ENCODE measurements at regions not wholly inside any gene's neighbourhood (a gene's known extent, or its start where the extent isn't known, plus 50 kb on each side); places are given as distances from the start of the nearest gene placed in this dataset.
"Not testable (repeated sequence)": the region's sequence is repeated elsewhere in the genome, so short reads cannot be mapped to it uniquely, and the experiment has no call there.

DNA sequence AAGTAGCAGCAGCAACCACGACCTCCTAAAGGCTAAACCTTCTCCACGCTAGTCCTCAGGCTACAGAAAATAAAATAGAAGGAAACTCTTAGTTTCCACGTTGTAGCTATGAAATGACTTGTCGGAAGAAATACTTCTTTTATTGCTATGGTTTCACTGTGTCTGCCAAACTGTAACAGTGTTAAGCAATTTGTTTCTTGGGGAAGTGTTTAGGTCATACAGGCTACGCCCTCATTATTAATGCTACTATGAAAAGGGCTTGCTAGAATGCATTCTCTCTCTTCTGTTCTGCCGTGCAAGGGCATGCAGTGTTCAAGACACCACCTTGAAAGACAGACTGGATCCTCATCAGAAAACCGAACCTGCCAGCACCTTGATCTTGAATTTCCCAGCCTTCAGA is 462.7 kb downstream of the PLOD2 start:
- H3K27ac ChIP-seq = no peak overlapping the region
- in situ Hi-C loops (cut with MboI; ENCODE audit: low pct_unique_long_range_greater_than_20kb in 2 of 9, low sequenced_read_pairs in 9 of 9, unreplicated experiment in 9 of 9) = no loop called here
- H3K4me1 ChIP-seq (replicated peaks in 1 of 2) = peaks cover 2 to 8% of the 10 kb centered on the region in 2 donors
- H3K4me3 ChIP-seq = no peak overlapping the region
- WGBS, 10 experiments = 0 to 94% (median 70%) methylated on average over 2 to 7 of the region's 7 CpGs; no CpG with 5 or more reads in 1 of the 10 experiments
- ATAC-seq (replicated peaks in 6 of 8) = peak in 4 of 8 experiments; percentile 70 to 99 (median 90)

DNA sequence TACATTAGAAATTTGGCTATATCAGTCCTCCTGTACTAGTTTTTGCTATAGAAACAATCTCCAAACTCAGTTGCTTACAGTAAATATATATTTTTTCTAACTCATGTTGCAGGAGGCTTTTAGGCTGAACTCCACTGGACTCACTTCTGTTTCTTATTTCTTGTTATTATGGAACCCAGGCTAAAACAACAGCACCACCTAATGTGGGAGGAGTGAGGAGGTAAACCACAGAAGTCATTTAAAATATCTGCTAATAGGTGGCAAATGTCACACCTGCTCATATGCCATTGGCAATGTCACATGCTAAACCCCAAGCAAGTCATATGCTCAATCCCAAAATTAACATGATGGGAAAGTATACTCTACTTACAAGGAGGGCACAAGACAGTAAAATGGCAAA is 462.2 kb downstream of the PLOD2 start:
- Histone ChIP-seq H3K27ac (no peak overlapping the region), H3K4me1 (replicated peaks in 1 of 2) (peaks cover 2 to 7% of the 10 kb centered on the region in 2 donors), H3K4me3 (no peak overlapping the region)
- ATAC-seq (replicated peaks in 6 of 8) = no peak
- in situ Hi-C loops (cut with MboI; ENCODE audit: low pct_unique_long_range_greater_than_20kb in 2 of 9, low sequenced_read_pairs in 9 of 9, unreplicated experiment in 9 of 9) = no loop called here

DNA sequence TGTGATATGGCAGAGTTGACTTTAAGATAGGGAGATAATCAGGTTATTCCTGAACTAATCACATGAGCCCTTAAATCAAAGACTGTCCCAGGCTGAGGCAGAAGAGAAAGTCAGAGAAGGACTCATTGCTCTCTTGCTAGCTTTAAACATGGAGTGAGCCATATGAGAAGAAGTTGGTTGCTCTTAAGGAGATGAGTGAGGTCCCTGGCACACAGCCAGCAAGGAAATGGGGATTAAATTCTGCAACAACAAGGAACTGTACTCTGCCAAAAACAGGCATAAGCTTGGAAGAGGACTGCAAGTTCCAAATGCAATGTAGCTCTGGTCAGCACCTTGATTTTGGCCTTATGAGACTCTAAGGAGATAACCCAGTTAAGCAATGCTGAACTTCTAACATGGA is 457.0 kb downstream of the PLOD2 start:
- no peak overlapping the region for H3K27ac ChIP-seq
- ATAC-seq (replicated peaks in 6 of 8) = no peak
- no peaks in the 10 kb centered on the region for H3K4me1 ChIP-seq (replicated peaks in 1 of 2)
- no peak overlapping the region for H3K4me3 ChIP-seq
- in situ Hi-C loops (cut with MboI; ENCODE audit: low pct_unique_long_range_greater_than_20kb in 2 of 9, low sequenced_read_pairs in 9 of 9, unreplicated experiment in 9 of 9) = no loop called here

DNA sequence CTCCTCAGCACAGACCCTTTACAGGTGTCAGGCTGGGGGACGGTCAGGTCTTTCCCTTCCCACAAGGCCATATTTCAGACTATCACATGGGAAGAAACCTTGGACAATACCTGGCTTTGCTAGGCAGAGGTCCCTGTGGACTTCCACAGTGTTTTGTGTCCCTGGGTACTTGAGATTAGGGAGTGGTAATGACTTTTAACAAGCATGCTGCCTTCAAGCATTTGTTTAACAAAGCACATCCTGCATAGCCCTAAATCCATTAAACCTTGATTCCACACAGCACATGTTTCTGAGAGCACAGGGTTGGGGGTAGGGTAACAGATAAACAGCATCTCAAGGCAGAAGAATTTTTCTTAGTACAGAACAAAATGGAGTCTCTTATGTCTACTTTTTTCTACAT is 451.2 kb downstream of the PLOD2 start:
- ATAC-seq (replicated peaks in 6 of 8); H3K27ac ChIP-seq; H3K4me3 ChIP-seq; H3K4me1 ChIP-seq (replicated peaks in 1 of 2); in situ Hi-C loops (cut with MboI; ENCODE audit: low pct_unique_long_range_greater_than_20kb in 2 of 9, low sequenced_read_pairs in 9 of 9, unreplicated experiment in 9 of 9): not testable (repeated sequence)
- WGBS, 10 experiments = no CpG with 5 or more reads among the region's 1 CpG

DNA sequence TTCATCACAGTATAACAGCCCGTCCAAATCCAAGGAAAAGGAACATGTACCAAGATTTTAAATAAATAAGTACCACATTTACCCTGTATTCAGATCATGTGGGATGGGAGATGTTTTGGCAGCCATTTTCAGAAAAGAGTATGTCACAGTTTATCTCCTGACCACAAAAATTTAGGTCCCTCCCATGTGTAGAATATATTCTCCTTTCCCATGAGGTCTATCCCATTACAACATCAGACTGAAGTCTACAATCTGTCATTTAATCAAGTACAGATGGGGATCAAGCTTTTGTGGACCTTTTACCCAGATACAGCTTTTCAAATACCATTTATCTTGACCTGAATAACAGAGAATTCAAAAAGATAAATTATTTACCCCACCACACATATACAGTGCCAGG is 444.5 kb downstream of the PLOD2 start:
- Histone ChIP-seq H3K27ac (no peak overlapping the region), H3K4me1 (replicated peaks in 1 of 2) (peaks cover 4 to 9% of the 10 kb centered on the region in 2 donors), H3K4me3 (no peak overlapping the region)
- in situ Hi-C loops (cut with MboI; ENCODE audit: low pct_unique_long_range_greater_than_20kb in 2 of 9, low sequenced_read_pairs in 9 of 9, unreplicated experiment in 9 of 9) = no loop called here
- 0 to 100% (median 80%) methylated on average over 1 of the region's 1 CpG; no CpG with 5 or more reads in 4 of the 10 experiments for WGBS, 10 experiments
- ATAC-seq (replicated peaks in 6 of 8) = no peak

DNA sequence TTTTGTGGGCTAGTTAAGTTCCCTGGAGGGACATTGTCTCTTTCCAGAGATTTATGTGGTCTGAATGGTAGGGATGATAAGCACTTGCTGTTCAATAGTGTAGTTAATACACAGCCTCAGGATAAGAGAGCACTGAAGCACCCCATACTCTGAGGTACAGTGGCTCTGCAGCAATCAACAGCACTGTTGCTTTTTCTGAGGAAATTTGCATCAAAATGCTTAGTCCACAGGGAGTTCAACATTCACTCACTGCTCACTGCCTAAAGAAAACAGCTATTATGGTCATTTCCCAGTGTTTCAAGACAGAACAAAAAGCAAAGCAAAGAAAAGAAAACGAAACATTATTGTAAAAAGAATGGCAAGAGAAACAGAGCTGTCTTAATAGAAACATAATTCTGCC is 441.9 kb downstream of the PLOD2 start:
- peaks cover 4 to 9% of the 10 kb centered on the region in 2 donors for H3K4me1 ChIP-seq (replicated peaks in 1 of 2)
- in situ Hi-C loops (cut with MboI; ENCODE audit: low pct_unique_long_range_greater_than_20kb in 2 of 9, low sequenced_read_pairs in 9 of 9, unreplicated experiment in 9 of 9) = no loop called here
- no peak overlapping the region for H3K4me3 ChIP-seq
- WGBS, 10 experiments = 0 to 50% (median 0%) methylated on average over 1 of the region's 1 CpG; no CpG with 5 or more reads in 1 of the 10 experiments
- ATAC-seq (replicated peaks in 6 of 8) = peak in 5 of 8 experiments; percentile 99 to 100 (median 100)
- no peak overlapping the region for H3K27ac ChIP-seq

DNA sequence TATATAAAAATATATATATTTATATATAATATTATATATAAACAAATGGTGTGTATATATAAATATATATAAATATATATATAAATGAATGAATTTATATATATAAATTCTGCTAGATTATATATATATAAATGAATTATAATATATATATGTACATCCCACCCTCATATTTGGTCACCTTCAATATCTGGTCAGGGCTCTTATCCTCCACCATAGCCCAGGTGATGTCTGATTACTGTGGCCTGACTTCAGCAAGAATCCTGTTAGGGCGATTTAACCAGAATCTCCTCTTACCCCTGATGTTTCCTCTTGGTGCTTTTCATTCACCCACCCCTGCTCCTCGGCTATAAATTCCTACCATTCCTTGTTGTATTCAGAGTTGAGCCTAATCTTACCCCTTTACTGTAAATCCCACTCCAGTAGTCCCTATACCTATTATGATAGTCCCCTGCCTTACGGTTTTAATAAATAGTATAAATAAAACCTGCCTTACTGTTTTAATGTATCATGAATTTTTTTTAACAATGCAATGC is 439.6 kb downstream of the PLOD2 start:
- no peak overlapping the region for H3K27ac ChIP-seq
- no peak for ATAC-seq (replicated peaks in 6 of 8)
- WGBS, 10 experiments = 19 to 100% (median 79%) methylated on average over 1 to 3 of the region's 3 CpGs
- in situ Hi-C loops (cut with MboI; ENCODE audit: low pct_unique_long_range_greater_than_20kb in 2 of 9, low sequenced_read_pairs in 9 of 9, unreplicated experiment in 9 of 9) = no loop called here
- no peak overlapping the region for H3K4me3 ChIP-seq
- H3K4me1 ChIP-seq (replicated peaks in 1 of 2) = peaks cover 4 to 9% of the 10 kb centered on the region in 2 donors

DNA sequence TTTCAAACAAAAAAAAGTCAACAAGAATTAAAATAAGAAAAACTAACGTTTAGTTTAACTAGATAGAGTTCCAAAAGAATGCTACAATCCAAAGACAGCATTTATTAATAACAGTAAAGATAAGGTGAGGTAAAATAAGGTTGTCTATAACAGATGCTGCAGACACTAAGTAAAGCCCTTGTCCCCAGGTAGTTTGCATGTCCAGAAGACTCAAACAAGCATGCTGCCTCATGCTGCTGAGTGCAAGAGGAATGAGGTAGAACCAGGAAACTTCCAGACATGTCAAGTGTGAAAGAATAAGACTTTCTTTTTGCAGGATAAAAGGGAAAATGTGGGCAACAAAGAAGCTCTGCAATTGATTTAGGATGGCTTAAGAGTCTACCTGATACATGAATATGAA is 439.2 kb downstream of the PLOD2 start:
- WGBS, 10 experiments = 0 to 100% (median 44%) methylated on average over 1 of the region's 1 CpG
- no peak for ATAC-seq (replicated peaks in 6 of 8)
- peaks cover 4 to 9% of the 10 kb centered on the region in 2 donors for H3K4me1 ChIP-seq (replicated peaks in 1 of 2)

DNA sequence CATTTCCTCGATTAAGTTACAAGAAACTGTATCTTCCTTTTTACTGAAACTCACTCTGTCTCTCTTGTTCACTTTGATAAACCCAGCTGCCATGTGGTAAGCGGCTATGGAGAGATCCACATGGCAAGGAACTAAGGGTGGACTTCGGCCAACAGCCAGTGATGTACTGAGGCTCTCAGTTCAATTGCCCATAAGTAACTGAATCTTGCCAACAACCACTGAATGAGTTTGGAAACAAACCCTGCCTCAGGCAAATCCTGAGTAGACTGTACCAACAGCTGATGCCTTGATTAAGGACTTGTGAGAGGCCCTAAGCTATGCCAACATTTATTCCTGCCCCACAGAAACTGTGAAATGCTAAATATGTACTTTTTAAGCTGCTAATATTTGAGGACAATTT is 433.5 kb downstream of the PLOD2 start:
- Histone ChIP-seq H3K4me3 (no peak overlapping the region), H3K27ac (no peak overlapping the region), H3K4me1 (replicated peaks in 1 of 2) (no peaks in the 10 kb centered on the region)
- 0 to 100% (median 86%) methylated on average over 1 to 3 of the region's 3 CpGs for WGBS, 10 experiments
- in situ Hi-C loops (cut with MboI; ENCODE audit: low pct_unique_long_range_greater_than_20kb in 2 of 9, low sequenced_read_pairs in 9 of 9, unreplicated experiment in 9 of 9) = no loop called here
- no peak for ATAC-seq (replicated peaks in 6 of 8)

More for the DNA sequence above, 439.2 kb downstream of the PLOD2 start:
- no peak overlapping the region for H3K4me3 ChIP-seq
- no peak overlapping the region for H3K27ac ChIP-seq
- in situ Hi-C loops (cut with MboI; ENCODE audit: low pct_unique_long_range_greater_than_20kb in 2 of 9, low sequenced_read_pairs in 9 of 9, unreplicated experiment in 9 of 9) = no loop called here

DNA sequence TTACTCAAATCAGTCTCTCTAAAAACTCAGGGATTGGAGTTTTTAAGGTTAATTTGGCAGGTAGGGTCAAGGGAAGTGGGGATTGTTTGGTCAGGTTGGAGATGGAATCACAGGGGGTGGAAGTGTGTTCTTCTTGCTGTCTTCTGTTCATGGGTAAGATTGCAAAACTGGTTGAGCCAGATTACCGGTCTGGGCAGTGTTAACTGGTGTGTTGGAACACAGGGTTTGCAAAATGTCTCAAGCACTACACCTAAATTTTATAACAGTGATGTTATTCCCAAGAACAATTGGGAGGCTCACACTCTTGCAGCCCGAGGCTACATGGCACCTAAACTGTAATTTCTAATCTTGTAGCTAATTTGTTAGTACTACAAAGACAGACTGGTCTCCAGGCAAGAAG is 425.4 kb downstream of the PLOD2 start:
- H3K4me3 ChIP-seq = no peak overlapping the region
- no peak overlapping the region for H3K27ac ChIP-seq
- H3K4me1 ChIP-seq (replicated peaks in 1 of 2) = no peaks in the 10 kb centered on the region
- 0 to 100% (median 54%) methylated on average over 1 to 2 of the region's 2 CpGs; no CpG with 5 or more reads in 2 of the 10 experiments for WGBS, 10 experiments
- ATAC-seq (replicated peaks in 6 of 8) = no peak
- in situ Hi-C loops (cut with MboI; ENCODE audit: low pct_unique_long_range_greater_than_20kb in 2 of 9, low sequenced_read_pairs in 9 of 9, unreplicated experiment in 9 of 9) = no loop called here

DNA sequence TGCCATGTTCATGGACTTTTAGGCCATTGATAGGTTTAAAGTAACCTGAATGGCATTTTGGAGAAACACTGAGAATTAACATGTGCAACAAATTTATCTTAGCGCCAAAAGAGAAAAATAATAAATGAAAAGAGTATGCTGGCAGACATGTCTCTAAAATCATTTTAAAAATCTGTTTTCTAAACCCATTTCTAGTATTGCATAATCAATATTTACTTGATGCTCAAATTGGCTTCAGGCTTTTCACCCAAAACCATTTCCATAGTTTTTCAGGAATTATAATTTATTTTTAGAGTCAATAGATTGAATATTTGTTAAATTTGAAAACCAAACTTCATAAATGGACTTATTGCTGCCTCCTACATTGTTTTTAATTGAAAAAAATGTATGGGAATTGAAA is 423.0 kb downstream of the PLOD2 start:
- no peak for ATAC-seq (replicated peaks in 6 of 8)
- H3K4me3 ChIP-seq = no peak overlapping the region
- in situ Hi-C loops (cut with MboI; ENCODE audit: low pct_unique_long_range_greater_than_20kb in 2 of 9, low sequenced_read_pairs in 9 of 9, unreplicated experiment in 9 of 9) = no loop called here
- H3K27ac ChIP-seq = no peak overlapping the region
- WGBS, 10 experiments = 30 to 100% (median 100%) methylated on average over 1 of the region's 1 CpG; no CpG with 5 or more reads in 1 of the 10 experiments
- H3K4me1 ChIP-seq (replicated peaks in 1 of 2) = no peaks in the 10 kb centered on the region

DNA sequence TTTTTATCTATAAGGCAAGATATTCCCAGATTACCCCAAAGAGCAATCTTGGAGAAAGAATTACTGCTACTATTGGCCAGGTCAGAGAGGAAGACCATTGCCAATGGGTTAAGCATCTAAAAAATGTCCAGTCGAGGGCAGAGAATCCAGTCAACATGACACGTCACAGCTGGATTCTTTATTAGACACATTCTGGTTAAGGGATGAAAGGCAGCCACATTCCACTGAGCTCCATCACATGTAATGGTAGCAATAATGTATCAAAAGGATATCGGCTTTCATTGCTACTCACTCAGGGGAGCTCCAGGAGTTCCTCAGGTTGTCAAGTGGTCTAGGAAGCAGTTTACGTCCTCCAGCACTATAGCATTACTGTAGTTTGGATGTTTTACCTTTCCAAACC is 421.1 kb downstream of the PLOD2 start:
- no peak for ATAC-seq (replicated peaks in 6 of 8)
- no peak overlapping the region for H3K27ac ChIP-seq
- no peaks in the 10 kb centered on the region for H3K4me1 ChIP-seq (replicated peaks in 1 of 2)
- in situ Hi-C loops (cut with MboI; ENCODE audit: low pct_unique_long_range_greater_than_20kb in 2 of 9, low sequenced_read_pairs in 9 of 9, unreplicated experiment in 9 of 9) = no loop called here
- H3K4me3 ChIP-seq = no peak overlapping the region
- 7 to 100% (median 71%) methylated on average over 1 to 4 of the region's 4 CpGs; no CpG with 5 or more reads in 2 of the 10 experiments for WGBS, 10 experiments

DNA sequence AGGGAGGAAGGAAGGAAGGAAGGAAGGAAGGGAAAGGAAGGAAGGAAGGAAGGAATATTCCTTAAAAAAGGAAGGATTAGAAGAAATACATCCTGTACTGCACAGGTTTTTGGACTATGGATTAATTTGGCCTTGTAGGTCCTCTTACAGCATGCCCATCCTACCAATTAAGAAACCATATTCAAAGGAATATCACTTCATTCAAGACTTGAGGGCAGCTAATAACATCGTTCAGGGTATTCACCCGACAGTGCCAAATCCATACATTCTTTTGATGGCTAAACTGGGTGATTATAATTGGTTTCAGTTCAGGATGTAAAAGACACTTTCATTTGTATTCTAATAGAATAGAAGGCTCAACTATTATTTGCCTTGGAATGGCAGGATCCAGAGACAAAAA is 410.3 kb downstream of the PLOD2 start:
- no peak for ATAC-seq (replicated peaks in 6 of 8)
- in situ Hi-C loops (cut with MboI; ENCODE audit: low pct_unique_long_range_greater_than_20kb in 2 of 9, low sequenced_read_pairs in 9 of 9, unreplicated experiment in 9 of 9) = no loop called here
- Histone ChIP-seq H3K4me1 (replicated peaks in 1 of 2) (peaks cover 0 to 12% of the 10 kb centered on the region in 2 donors), H3K4me3 (no peak overlapping the region), H3K27ac (no peak overlapping the region)
- WGBS, 10 experiments = 17 to 100% (median 80%) methylated on average over 1 to 2 of the region's 2 CpGs; no CpG with 5 or more reads in 3 of the 10 experiments

DNA sequence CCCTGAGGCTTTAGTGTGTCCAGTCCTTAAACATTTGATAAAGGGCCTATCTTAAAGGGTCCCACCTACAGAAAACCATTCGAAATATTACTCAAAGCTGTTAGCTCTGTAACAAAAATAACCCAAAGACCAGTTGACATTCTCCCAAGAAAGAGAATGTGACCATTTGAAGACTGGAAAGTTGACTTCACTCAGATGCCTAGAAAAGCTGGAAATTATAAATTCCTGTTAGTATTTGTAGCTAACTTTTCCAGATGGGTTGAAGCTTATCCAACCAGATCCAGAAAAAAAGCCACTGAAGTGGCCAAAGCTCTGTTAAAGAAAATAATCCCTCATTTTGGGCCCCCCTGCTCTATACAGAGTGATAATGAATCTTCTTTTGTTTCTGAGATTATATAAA is 408.4 kb downstream of the PLOD2 start:
- H3K4me1 ChIP-seq (replicated peaks in 1 of 2) = peaks cover 0 to 12% of the 10 kb centered on the region in 2 donors
- H3K4me3 ChIP-seq = no peak overlapping the region
- 0 to 100% (median 80%) methylated on average over 1 of the region's 1 CpG; no CpG with 5 or more reads in 1 of the 10 experiments for WGBS, 10 experiments
- ATAC-seq (replicated peaks in 6 of 8) = no peak
- in situ Hi-C loops (cut with MboI; ENCODE audit: low pct_unique_long_range_greater_than_20kb in 2 of 9, low sequenced_read_pairs in 9 of 9, unreplicated experiment in 9 of 9) = no loop called here
- no peak overlapping the region for H3K27ac ChIP-seq

Data from motor neuron (in vitro differentiated cells).